ENCODE measurements at regions not wholly inside any gene's neighbourhood (a gene's known extent, or its start where the extent isn't known, plus 50 kb on each side); places are given as distances from the start of the nearest gene placed in this dataset.

DNA sequence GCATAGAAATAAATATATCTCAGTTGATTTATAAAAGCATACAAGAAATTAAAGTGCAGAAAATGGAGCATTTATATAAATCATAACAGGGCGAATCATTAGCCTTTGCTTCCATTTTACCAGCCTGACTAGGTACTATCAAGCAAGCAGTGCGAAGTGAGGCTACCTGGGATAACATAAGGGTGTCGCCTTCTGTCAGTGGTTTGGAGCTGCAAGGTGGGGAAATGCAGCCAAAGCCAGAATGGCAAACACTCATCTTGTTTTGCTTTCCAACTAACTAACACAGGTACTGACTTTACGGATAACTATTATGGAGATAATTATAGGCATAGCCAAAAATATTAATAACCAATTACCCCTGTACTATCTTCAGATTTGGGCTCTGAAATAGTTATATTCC is 1459.8 kb downstream of the RAPGEF2 start:
- TF ChIP-seq POLR2A (IDR thresholded peaks at IDR 0.05), result no peak
- TF ChIP-seq CTCF (IDR thresholded peaks at IDR 0.05), result no peak
- no peak for TF ChIP-seq POLR2AphosphoS5 (IDR thresholded peaks at IDR 0.05)
- TF ChIP-seq EP300 (IDR thresholded peaks at IDR 0.05), result no peak

Measured in upper lobe of left lung (tissue), 4 donors.